GM20000 (cell line): ENCODE measurements at regions not wholly inside any gene's neighbourhood (a gene's known extent, or its start where the extent isn't known, plus 50 kb on each side); places are given as distances from the start of the nearest gene placed in this dataset.
"Not testable (repeated sequence)": the region's sequence is repeated elsewhere in the genome, so short reads cannot be mapped to it uniquely, and the experiment has no call there.

Experiments
- DNase-seq: peaks from one replicate; pipeline ENCODE4 v3.0.0; 2012; ENCODE audit warnings: low spot score
- TF ChIP-seq, protein P1 (sequence below): IDR thresholded peaks from 2 replicates; pipeline ENCODE4 v1.5.1; 2012; ENCODE audit warnings: mild to moderate bottlenecking, control low read depth; ENCODE audit errors: extremely low read depth, missing control alignments

- TF ChIP-seq, protein P1, sequence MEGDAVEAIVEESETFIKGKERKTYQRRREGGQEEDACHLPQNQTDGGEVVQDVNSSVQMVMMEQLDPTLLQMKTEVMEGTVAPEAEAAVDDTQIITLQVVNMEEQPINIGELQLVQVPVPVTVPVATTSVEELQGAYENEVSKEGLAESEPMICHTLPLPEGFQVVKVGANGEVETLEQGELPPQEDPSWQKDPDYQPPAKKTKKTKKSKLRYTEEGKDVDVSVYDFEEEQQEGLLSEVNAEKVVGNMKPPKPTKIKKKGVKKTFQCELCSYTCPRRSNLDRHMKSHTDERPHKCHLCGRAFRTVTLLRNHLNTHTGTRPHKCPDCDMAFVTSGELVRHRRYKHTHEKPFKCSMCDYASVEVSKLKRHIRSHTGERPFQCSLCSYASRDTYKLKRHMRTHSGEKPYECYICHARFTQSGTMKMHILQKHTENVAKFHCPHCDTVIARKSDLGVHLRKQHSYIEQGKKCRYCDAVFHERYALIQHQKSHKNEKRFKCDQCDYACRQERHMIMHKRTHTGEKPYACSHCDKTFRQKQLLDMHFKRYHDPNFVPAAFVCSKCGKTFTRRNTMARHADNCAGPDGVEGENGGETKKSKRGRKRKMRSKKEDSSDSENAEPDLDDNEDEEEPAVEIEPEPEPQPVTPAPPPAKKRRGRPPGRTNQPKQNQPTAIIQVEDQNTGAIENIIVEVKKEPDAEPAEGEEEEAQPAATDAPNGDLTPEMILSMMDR: no peak
- no peak for DNase-seq
These were observed 186.5 kb downstream of the HIPK3 start for GRCh38 chr11:33443684-33444083.

- TF ChIP-seq, protein P1: no peak
- no peak for DNase-seq
These were observed 181.1 kb downstream of the HIPK3 start for GRCh38 chr11:33438301-33438700.

DNA sequence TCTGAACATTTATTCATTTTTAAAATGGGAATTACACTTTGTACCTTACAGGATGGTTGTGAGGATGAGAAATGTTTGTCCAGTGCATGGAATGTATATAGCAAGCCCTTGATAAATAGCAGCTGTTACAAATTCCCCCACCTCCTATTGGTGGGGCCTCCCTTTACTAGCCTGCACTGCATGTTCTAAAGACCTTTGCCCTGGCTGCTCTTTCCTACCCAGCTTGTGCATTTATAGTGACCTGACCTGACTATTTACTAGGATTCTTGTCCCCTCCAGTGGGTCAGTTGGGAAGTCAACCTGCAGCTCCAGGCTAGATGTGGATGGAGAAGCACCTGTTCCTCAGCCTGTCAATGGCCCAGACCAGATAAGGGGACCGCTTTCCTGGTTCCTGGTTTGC, 180.3 kb downstream of the HIPK3 start:
- no peak for DNase-seq
- TF ChIP-seq, protein P1: no peak

DNA sequence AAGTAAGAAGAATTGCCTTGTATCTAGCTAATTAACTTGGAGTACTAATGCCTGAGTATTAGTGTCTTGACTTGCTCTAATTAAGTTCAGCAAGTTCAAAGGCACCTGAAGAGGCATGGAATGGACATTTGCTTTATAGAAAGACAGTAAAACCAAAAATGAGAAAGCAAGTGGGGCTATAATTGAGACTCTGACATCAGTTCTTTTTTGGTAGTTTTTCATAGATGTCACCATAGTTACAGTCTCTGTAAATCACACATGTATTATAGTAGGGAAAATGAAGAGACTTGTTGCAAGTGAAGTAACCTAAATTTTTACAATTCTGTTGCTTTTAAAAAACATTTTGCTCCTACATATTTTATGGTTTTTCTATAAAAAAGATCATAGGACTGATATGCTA, 178.0 kb downstream of the HIPK3 start:
- TF ChIP-seq, protein P1: no peak
- DNase-seq: no peak

DNA sequence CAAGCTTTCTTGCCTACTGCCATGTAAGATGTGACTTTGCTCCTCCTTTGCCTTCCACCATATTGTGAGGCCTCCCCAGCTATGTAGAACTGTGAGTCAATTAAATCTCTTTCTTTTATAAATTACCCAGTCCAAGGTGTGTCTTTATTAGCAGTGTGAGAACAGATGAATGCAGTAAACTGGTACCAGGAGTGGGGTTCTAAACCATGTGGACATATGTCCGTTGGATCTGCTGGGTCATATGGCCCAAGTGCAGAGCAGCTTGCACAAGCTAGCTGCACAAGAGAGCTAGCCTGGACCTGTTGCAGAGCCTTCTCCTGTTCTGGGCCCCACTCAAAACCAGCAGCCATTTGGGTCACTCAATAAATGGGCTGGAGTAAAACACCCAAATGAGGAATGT, 177.1 kb downstream of the HIPK3 start:
- no peak for DNase-seq
- TF ChIP-seq, protein P1: no peak

DNA sequence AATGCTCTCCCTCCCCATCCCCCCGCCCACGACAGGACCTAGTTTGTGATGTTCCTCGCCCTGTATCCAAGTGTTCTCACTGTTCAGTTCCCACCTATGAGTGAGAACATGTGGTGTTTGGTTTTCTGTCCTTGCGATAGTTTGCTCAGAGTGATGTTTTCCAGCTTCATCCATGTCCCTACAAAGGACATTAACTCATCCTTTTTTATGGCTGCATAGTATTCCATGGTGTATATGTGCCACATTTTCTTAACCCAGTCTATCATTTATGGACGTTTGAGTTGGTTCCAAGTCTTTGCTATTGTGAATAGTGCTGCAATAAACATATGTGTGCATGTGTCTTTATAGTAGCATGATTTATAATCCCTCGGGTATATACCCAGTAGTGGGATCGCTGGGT, 171.3 kb downstream of the HIPK3 start:
- not testable (repeated sequence) for DNase-seq

- TF ChIP-seq, protein P1: no peak
- no peak for DNase-seq
These were observed 163.9 kb downstream of the HIPK3 start for GRCh38 chr11:33420959-33421566.

DNA sequence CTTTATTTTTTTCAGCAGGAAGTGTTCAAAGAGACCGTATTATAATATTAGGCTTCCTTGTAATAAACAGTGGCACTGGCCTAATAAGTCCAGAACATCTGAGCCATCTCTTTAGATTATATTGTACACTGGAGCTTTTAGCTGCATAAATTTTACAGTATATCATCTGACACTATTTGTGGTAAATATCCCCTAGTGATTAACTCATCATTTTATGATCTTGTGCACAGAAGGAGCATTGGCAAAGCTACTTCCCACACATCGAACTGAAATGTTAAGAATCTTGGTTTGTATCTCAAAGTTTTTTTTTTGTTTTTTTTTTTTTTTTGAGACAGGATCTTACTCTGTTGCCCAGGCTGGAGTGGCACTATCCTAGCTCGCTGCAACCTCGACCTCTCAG, 162.7 kb downstream of the HIPK3 start:
- no peak for DNase-seq
- TF ChIP-seq, protein P1: no peak
